AG09319 (cell line): ENCODE measurements at regions not wholly inside any gene's neighbourhood (a gene's known extent, or its start where the extent isn't known, plus 50 kb on each side); places are given as distances from the start of the nearest gene placed in this dataset.

ENCODE experiments used
- DNase-seq: peaks from one replicate; pipeline ENCODE4 v3.0.0-alpha.2; 2010; ENCODE audit warnings: low read depth; ENCODE audit errors: extremely low read depth
- TF ChIP-seq, protein P1 (sequence below): IDR thresholded peaks from 2 replicates; pipeline ENCODE4 v1.5.1; 2011; ENCODE audit warnings: low read depth, mild to moderate bottlenecking, inconsistent platforms, low read length, moderate library complexity

DNA sequence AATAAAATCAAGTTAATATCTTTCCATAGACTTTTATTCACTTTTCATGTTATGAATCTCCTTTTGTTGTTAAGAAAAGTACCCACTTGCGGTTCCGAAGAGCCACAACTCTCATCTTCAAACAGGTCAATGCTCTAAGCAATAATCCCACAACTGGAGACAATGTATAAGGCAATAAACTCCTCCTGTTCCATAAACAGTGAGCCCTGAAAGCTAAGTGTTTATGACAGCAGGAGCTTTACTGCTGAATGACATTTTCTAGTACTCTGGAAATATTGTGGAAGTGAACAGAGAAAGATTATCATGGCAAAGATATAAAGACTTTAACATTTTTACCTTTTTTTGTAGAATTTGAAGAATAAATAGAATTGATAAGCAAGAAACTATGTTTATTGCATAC is 213.5 kb upstream of the MBL2 start:
- DNase-seq, result no peak
- TF ChIP-seq, protein P1, sequence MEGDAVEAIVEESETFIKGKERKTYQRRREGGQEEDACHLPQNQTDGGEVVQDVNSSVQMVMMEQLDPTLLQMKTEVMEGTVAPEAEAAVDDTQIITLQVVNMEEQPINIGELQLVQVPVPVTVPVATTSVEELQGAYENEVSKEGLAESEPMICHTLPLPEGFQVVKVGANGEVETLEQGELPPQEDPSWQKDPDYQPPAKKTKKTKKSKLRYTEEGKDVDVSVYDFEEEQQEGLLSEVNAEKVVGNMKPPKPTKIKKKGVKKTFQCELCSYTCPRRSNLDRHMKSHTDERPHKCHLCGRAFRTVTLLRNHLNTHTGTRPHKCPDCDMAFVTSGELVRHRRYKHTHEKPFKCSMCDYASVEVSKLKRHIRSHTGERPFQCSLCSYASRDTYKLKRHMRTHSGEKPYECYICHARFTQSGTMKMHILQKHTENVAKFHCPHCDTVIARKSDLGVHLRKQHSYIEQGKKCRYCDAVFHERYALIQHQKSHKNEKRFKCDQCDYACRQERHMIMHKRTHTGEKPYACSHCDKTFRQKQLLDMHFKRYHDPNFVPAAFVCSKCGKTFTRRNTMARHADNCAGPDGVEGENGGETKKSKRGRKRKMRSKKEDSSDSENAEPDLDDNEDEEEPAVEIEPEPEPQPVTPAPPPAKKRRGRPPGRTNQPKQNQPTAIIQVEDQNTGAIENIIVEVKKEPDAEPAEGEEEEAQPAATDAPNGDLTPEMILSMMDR, result no peak

DNA sequence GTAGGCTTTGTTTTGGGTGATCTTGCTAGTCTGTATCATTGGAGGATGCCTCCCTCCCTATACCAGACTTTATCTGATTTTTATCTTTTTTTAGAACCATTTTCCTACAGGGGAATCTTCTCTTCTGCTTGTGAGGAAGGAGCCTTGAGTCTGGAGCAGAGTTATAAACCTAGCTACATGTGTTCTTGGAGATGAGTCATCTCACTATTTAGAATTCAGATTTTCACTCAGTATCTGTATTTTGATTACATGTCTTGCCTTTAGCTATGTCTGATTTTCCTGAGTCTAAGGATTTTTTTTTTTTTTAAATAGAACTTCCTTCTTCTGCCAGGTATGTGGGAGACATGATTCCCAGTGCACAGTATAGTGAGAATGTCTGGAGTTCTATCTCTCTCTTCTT is 211.6 kb upstream of the MBL2 start:
- DNase-seq, result no peak
- TF ChIP-seq, protein P1, result no peak

DNA sequence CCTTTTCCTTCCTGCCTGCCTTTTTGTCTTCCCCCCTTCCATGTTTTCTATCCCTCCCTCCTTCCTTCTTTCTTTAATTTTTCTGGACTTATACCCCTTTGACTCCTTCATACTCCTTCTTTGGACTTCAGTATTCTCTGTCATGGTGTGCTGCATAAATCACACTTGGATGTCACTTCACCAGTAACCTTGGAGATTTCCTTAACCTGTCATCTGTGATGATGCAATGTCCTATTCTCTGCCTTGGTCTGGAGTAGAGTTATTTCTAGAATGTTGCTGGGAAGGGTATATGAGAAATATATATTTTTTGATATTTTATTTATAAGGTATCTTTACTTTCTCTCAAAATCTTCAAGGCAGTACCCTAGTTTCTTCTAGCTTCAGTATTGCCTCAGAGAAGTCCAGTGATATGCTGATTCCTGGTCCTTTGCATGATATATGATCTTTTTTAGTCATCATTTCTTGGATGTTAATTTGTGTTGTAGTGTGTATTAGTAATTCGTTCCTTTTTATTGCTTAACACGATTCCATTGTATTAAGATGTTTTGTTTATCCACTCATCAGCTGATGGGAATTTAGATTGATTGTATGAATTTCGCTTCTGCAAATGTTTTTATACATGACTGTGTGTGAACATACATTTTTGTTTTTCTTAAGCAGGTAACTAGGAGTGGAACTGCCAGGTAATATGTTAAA is 206.9 kb upstream of the MBL2 start:
- DNase-seq, result no peak

DNA sequence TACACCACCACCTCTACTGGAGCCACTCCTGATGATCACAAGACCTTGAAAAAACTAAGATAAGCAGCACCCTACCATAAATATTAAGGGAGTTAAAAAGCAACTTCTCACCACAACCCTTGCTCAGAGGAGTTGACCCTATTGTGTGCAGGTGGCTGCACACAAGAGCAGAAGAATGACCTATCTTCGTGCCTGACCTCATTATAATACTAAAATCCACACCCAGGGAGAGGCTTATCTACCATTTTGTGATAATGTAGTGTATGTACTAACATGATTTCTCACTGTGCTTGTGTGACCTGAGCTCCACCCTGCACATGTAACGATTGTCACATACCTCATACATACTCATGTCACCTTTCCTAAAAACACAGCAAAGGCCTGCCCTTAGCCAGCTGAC is 205.0 kb upstream of the MBL2 start:
- no peak for DNase-seq

More for the DNA sequence above, 206.9 kb upstream of the MBL2 start:
- TF ChIP-seq, protein P1, result no peak

DNA sequence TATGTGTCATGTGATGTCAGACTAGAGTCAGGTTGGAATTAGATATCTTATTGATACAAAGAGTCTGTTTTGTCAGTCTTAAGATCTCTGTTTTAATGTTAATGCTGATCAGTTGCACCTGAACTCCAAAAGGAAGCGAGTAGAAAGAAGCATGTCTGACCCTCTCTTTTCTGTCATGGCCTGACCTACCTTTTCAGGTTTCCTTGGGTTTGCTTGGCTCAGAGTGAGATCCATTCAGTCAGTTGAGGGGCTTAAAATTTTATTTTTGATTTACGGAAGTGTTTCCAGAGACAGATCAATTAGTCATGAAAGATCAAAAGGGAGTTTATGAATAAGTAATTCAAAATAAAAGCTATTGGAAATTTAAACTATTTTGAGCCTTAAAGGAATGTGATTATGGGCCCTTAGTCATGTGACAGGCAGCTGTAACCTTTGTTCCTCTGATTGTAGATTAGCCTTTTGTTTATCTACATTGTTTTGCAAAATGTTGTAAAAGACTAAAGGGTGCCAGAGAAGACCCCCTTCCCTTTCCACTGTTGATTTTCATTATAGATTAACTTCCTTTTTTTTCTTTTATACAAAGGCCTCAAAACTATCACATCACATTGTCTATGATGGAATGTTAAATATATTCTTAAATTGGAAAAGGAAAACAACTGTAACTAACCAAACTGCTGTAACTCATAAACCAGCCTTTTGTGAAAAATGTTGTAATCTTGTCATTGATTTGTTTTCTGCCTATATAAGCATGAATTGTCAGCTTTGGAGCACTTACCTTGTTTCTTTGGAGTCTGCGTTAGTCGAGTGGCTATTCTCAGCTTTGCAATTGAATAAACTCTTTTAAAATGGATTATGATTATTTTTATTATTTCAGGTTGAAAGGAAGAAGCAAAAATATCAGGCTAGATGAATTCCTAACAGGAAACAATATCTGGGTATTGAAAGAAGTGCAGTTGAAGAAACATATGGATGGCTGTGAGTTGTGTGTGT is 195.5 kb upstream of the MBL2 start:
- DNase-seq, result no peak
- TF ChIP-seq, protein P1, result no peak

More for the DNA sequence above, 205.0 kb upstream of the MBL2 start:
- TF ChIP-seq, protein P1, result no peak

DNA sequence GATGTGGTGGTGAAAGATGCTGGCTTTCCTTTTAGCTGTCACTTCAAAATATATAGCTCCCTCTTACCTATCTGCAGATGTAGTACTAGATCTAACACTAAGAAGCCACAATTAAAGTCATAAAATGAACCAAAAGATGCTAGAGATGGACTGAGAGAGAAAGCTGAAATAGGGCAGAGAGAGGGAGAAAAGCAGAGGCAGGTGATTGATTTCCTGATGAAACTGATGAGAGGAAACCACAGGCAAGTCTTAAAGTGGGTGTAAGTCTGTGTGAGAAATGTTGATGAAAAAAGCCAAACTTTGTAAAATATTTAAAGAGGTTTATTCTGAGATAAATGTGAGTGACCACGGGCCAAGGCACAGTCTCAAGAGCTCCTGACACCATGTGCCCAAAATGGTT is 194.3 kb upstream of the MBL2 start:
- TF ChIP-seq, protein P1, result no peak
- DNase-seq, result no peak

DNA sequence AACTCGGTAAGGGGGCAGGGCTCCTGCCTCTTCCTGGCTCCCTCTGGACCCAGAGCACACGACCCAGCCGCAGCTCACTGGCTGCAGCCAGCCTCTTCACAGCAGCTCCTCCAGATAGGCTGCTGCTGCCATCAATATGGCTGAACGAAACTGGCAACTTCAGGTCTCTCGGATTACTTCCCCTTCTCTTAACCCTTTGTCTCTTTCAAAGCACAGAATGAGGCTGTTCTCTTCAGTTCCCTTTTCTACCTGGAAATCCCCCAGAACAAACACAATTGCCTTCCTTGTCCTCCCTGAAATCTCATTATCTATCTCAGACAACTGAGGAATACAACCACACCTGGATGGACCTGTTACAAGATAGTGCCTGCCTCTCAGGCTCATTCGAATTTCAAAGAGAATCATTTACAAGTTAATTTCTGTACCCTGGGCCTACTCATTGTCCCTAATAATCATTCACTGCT is 193.4 kb upstream of the MBL2 start:
- TF ChIP-seq, protein P1, result no peak
- no peak for DNase-seq
